Suprapubic skin (tissue), 4 donors: ENCODE measurements at regions not wholly inside any gene's neighbourhood (a gene's known extent, or its start where the extent isn't known, plus 50 kb on each side); places are given as distances from the start of the nearest gene placed in this dataset.

Experiments
- EP300 ChIP-seq: sonication (generic); formaldehyde crosslinking; IDR thresholded peaks from one replicate; pipeline ENCODE4 v1.6.1; 2017; ENCODE audit warnings: antibody characterized with exemption
- POLR2A ChIP-seq, 2 donors: fragments of 450-650 bp; IDR thresholded peaks; one replicate each; pipeline ENCODE4 v1.6.1; 2017; ENCODE audit warnings: antibody characterized with exemption in 2 of 2, mild to moderate bottlenecking in 2 of 2, moderate library complexity in 2 of 2
- POLR2AphosphoS5 ChIP-seq, 3 donors: sonication (generic); formaldehyde crosslinking; IDR thresholded peaks; one replicate each; pipeline ENCODE4 v1.6.1; 2017; ENCODE audit warnings: antibody characterized with exemption in 3 of 3
- TF ChIP-seq, protein P1 (sequence below), 2 donors: fragments of 200-600 bp in 1 of 2; fragments of 450-650 bp in 1 of 2; sonication (generic) in 1 of 2; IDR thresholded peaks; one replicate each; pipeline ENCODE4 v1.5.1; 2016 to 2019; ENCODE audit warnings: antibody characterized with exemption in 2 of 2, mild to moderate bottlenecking in 1 of 2, moderate library complexity in 1 of 2

DNA sequence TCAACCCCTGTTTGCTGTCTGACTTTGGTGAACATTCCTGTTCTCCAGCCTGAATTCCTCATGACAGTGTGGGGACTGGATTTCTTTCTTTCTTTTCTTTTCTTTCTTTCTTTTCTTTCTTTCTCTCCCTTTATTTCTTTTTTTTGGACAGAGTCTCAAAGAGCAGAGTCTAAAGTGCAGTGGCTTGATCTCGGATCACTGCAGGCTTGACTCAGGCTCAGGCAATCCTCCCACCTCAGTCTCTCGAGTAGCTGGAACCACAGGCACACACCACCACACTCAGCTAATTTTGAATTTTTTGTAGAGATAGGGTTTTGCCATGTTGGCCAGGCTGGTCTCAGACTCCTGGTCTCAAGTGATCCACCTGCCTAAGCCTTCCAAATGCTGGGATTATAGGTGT lies 63.1 kb downstream of the RPUSD4 start:
- TF ChIP-seq, protein P1, sequence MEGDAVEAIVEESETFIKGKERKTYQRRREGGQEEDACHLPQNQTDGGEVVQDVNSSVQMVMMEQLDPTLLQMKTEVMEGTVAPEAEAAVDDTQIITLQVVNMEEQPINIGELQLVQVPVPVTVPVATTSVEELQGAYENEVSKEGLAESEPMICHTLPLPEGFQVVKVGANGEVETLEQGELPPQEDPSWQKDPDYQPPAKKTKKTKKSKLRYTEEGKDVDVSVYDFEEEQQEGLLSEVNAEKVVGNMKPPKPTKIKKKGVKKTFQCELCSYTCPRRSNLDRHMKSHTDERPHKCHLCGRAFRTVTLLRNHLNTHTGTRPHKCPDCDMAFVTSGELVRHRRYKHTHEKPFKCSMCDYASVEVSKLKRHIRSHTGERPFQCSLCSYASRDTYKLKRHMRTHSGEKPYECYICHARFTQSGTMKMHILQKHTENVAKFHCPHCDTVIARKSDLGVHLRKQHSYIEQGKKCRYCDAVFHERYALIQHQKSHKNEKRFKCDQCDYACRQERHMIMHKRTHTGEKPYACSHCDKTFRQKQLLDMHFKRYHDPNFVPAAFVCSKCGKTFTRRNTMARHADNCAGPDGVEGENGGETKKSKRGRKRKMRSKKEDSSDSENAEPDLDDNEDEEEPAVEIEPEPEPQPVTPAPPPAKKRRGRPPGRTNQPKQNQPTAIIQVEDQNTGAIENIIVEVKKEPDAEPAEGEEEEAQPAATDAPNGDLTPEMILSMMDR (IDR thresholded peaks at IDR 0.05): no peak
- TF ChIP-seq POLR2A (IDR thresholded peaks at IDR 0.05) (no peak), EP300 (no peak), POLR2AphosphoS5 (IDR thresholded peaks at IDR 0.05) (no peak)
